Lower lobe of right lung (tissue), 2 donors: ENCODE measurements at regions not wholly inside any gene's neighbourhood (a gene's known extent, or its start where the extent isn't known, plus 50 kb on each side); places are given as distances from the start of the nearest gene placed in this dataset.

Experiments used
- ATAC-seq, 2 donors: fragments of 200-7000 bp; cut with Tn5 transposase; one replicate each; pipeline ENCODE4 v1.9.1; 2020 to 2022; ENCODE audit warnings: mild to moderate bottlenecking in 2 of 2, moderate library complexity in 2 of 2
- DNase-seq: peaks from one replicate; pipeline ENCODE4 v3.0.0-alpha.2; 2020
- H3K27ac ChIP-seq: fragments of 200-600 bp; one replicate; pipeline ENCODE4 v1.8.0; 2022
- H3K27me3 ChIP-seq: fragments of 200-600 bp; one replicate; pipeline ENCODE4 v1.8.0; 2022; ENCODE audit warnings: low read depth
- H3K36me3 ChIP-seq: fragments of 200-600 bp; one replicate; pipeline ENCODE4 v1.8.0; 2022; ENCODE audit warnings: mild to moderate bottlenecking
- H3K4me1 ChIP-seq: fragments of 200-600 bp; one replicate; pipeline ENCODE4 v1.8.0; 2022
- H3K4me3 ChIP-seq: fragments of 200-600 bp; one replicate; pipeline ENCODE4 v1.8.0; 2022; ENCODE audit warnings: mild to moderate bottlenecking
- H3K9me3 ChIP-seq: fragments of 200-600 bp; one replicate; pipeline ENCODE4 v1.8.0; 2022
- intact Hi-C: fragments of 100-400 bp; cut with DNase I; formaldehyde crosslinking; loops from one replicate; pipeline ENCODE4 v1.11.0; 2022
- TF ChIP-seq, protein P1 (sequence below): fragments of 200-600 bp; IDR thresholded peaks from one replicate; pipeline ENCODE4 v1.8.0; 2022; ENCODE audit warnings: antibody characterized with exemption, mild to moderate bottlenecking
- donor health status: DM: no; HTN: yes; CAD: no; lungs with severe emphysema.

DNA sequence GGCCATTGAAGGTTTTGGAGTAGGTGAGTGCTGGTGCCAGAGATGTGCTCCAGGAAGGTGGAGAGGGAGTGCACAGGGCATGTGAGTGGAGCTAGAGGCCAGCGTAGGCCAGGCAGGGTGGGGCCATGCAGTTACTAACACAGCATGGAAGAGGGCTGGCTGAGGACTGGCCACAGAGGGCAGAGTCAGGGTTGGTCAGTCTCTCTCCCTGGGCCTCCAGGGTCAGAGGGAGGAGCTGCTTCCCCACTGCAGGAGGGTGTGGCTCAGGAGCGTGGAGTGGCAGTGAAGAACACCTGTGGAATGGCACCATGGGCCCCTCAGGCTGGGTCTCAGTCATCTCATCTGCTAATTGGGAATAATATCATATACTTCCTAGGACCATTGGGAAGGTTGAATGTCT is 167.7 kb downstream of the MACROH2A1 start:
- TF ChIP-seq, protein P1, sequence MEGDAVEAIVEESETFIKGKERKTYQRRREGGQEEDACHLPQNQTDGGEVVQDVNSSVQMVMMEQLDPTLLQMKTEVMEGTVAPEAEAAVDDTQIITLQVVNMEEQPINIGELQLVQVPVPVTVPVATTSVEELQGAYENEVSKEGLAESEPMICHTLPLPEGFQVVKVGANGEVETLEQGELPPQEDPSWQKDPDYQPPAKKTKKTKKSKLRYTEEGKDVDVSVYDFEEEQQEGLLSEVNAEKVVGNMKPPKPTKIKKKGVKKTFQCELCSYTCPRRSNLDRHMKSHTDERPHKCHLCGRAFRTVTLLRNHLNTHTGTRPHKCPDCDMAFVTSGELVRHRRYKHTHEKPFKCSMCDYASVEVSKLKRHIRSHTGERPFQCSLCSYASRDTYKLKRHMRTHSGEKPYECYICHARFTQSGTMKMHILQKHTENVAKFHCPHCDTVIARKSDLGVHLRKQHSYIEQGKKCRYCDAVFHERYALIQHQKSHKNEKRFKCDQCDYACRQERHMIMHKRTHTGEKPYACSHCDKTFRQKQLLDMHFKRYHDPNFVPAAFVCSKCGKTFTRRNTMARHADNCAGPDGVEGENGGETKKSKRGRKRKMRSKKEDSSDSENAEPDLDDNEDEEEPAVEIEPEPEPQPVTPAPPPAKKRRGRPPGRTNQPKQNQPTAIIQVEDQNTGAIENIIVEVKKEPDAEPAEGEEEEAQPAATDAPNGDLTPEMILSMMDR = no peak
- peak; percentile 49 to 77 for ATAC-seq
- Histone ChIP-seq H3K4me1 (peaks cover 13% of the 10 kb centered on the region), H3K4me3 (no peak overlapping the region), H3K27ac (no peak overlapping the region), H3K36me3 (no peaks in the 10 kb centered on the region), H3K27me3 (no peaks in the 10 kb centered on the region), H3K9me3 (no peaks in the 10 kb centered on the region)
- peak; percentile 60 for DNase-seq
- intact Hi-C loops = no loop called here

DNA sequence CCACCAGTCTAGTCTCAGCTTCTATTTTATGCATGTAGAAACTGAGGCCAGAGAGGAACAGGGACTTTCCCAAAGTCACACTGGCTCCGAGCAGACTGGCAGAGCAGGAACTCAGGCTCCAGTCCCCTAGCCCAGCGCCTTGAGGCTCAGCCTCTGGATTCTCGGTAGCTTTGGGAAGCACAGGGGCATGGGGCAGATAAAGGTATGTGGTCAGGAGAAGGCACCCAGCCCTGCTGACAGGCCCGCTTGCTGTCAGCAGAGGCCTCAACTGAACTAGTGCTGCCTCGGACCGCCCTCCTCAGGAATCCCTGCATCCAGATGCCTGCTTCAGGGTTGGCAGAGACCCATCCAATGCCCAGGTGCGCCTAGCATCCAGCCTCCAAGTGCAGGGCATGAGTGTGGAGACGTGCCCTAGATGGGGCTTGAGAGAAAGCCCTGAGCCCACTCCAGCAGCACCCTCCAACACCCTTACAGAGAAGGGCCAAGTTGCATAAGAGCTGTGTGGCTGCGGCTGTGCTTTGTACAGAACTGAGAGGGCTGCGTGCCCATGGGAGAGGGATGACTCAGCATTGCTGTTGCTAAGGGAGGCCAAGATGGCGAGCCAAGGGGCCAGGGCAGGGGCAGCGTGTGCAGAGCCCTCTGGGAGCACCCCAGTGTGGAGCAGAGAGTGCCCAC is 168.6 kb downstream of the MACROH2A1 start:
- ATAC-seq = peak; percentile 89 to 92
- Histone ChIP-seq H3K36me3 (no peaks in the 10 kb centered on the region), H3K4me3 (no peak overlapping the region), H3K27ac (no peak overlapping the region), H3K27me3 (no peaks in the 10 kb centered on the region), H3K9me3 (no peaks in the 10 kb centered on the region), H3K4me1 (peaks cover 13% of the 10 kb centered on the region)
- TF ChIP-seq, protein P1 = no peak
- peak; percentile 76 for DNase-seq
- intact Hi-C loops = no loop called here

DNA sequence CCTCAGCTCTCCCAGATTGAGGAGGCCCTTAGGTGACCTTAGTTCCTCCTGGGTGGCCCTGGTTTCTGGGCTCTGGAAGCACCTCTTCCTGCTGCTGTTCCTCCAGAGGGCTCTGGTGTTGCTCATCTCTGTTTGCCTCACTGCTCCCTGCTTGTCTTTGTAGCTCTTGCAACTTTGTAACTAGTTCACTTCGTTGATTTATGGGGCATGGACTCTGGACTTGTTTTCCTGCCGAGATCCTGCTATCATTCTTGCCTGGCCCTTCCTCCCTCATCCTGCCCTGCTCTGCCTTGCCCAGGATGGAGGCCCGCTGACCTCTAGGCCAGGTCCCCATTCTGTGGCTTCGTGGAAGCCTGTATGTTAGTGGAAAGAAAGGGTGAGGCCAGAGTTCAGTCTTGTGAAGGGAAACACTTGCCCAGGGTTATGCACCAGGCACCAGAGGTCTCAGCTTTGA is 169.3 kb downstream of the MACROH2A1 start:
- TF ChIP-seq, protein P1 = no peak
- no peaks in the 10 kb centered on the region for H3K27me3 ChIP-seq
- no peaks in the 10 kb centered on the region for H3K9me3 ChIP-seq
- intact Hi-C loops = no loop called here
- no peak overlapping the region for H3K4me3 ChIP-seq
- DNase-seq = no peak
- H3K4me1 ChIP-seq = peaks cover 13% of the 10 kb centered on the region
- no peak overlapping the region for H3K27ac ChIP-seq
- H3K36me3 ChIP-seq = no peaks in the 10 kb centered on the region
- no peak for ATAC-seq

DNA sequence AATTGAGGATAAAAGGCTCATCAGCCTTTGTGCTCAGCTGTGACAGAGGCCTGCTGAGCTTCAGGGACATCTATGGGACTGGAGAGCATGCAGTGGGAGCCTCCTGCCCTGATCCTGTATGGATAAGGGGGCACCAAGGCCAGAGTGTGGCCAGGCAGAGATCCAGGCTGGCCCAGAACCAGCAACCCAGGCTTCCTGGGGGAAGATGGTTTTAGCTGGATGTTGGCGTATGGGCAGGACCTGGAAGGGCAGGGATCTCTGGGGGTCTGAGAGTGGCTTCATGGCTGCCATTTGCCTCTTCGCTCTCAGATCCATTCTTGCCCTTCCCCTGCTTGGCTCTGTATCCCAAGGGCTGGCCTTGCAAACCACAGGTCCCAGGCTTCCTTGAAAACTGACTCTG is 169.9 kb downstream of the MACROH2A1 start:
- DNase-seq (no peak), ATAC-seq (no peak)
- Histone ChIP-seq H3K9me3 (no peaks in the 10 kb centered on the region), H3K27ac (no peak overlapping the region), H3K4me3 (no peak overlapping the region), H3K36me3 (no peaks in the 10 kb centered on the region), H3K27me3 (no peaks in the 10 kb centered on the region), H3K4me1 (peaks cover 13% of the 10 kb centered on the region)
- intact Hi-C loops = no loop called here
- TF ChIP-seq, protein P1 = no peak

DNA sequence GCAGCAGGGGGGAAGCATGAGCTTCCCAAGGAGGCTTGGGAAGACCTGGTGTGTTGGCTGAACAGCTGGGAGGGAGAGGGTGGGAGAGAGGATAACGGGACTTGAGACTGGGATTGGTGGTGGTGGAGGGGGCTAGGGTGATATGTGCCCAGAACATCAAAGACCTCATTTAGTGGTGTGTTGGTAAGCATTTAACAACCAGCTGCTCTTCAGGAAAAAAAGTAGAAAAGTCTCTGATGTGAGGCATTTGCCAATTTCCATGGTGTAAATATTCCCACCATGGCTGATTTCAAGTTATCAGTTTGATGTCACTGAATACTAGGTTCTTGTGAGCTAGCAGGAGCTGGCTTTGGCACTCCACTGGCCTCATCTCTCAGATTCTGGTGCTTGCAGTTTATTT is 170.8 kb downstream of the MACROH2A1 start:
- Histone ChIP-seq H3K27ac (no peak overlapping the region), H3K27me3 (no peaks in the 10 kb centered on the region), H3K9me3 (no peaks in the 10 kb centered on the region), H3K36me3 (no peaks in the 10 kb centered on the region), H3K4me1 (peaks cover 13% of the 10 kb centered on the region), H3K4me3 (no peak overlapping the region)
- TF ChIP-seq, protein P1 = no peak
- DNase-seq (no peak), ATAC-seq (no peak)
- intact Hi-C loops = no loop called here
